Esophagus muscularis mucosa (tissue), 4 donors: ENCODE measurements at regions not wholly inside any gene's neighbourhood (a gene's known extent, or its start where the extent isn't known, plus 50 kb on each side); places are given as distances from the start of the nearest gene placed in this dataset.
"Not testable (repeated sequence)": the region's sequence is repeated elsewhere in the genome, so short reads cannot be mapped to it uniquely, and the experiment has no call there.

ENCODE experiments used
- DNase-seq: peaks from one replicate; pipeline ENCODE4 v3.0.0-alpha.2; 2017; ENCODE audit errors: extremely low spot score
- H3K27ac ChIP-seq, 4 donors: fragments of 200-600 bp; sonication (generic); replicated peaks in 1 of 4; 1 replicate in 3 of 4; 2 replicates in 1 of 4; pipeline ENCODE4 v1.5.1; 2016 to 2019; ENCODE audit warnings: mild to moderate bottlenecking in 1 of 4
- H3K27me3 ChIP-seq, 4 donors: fragments of 200-600 bp; sonication (generic); one replicate each; pipeline versions ENCODE4 v1.5.1 to v1.6.0; 2016 to 2019
- H3K36me3 ChIP-seq, 4 donors: fragments of 200-600 bp; sonication (generic); one replicate each; pipeline ENCODE4 v1.5.1; 2016 to 2019
- H3K4me1 ChIP-seq, 4 donors: fragments of 200-600 bp; sonication (generic); one replicate each; pipeline ENCODE4 v1.5.1; 2016 to 2019
- H3K4me3 ChIP-seq, 4 donors: fragments of 200-600 bp; sonication (generic); 1 replicate in 2 of 4; 2 replicates in 2 of 4; pipeline ENCODE4 v1.5.1; 2016 to 2019; ENCODE audit warnings: mild to moderate bottlenecking in 4 of 4, moderate library complexity in 1 of 4
- H3K9me3 ChIP-seq, 4 donors: fragments of 200-600 bp; sonication (generic); 1 replicate in 3 of 4; 2 replicates in 1 of 4; pipeline ENCODE4 v1.5.1; 2016 to 2019
- EP300 ChIP-seq: sonication (generic); formaldehyde crosslinking; IDR thresholded peaks from one replicate; pipeline ENCODE4 v1.6.1; 2017; ENCODE audit warnings: antibody characterized with exemption
- POLR2A ChIP-seq: fragments of 450-650 bp; IDR thresholded peaks from one replicate; pipeline ENCODE4 v1.6.1; 2017; ENCODE audit warnings: antibody characterized with exemption, moderate library complexity, mild to moderate bottlenecking, low read depth
- POLR2AphosphoS5 ChIP-seq, 2 donors: sonication (generic); formaldehyde crosslinking; IDR thresholded peaks; one replicate each; pipeline ENCODE4 v1.6.1; 2017; ENCODE audit warnings: antibody characterized with exemption in 2 of 2
- WGBS: methylation state at CpG from one replicate; pipeline ENCODE4 v1.1.5; 2018; 5-methylcytosine and 5-hydroxymethylcytosine counted together
- intact Hi-C: fragments of 100-400 bp; cut with DNase I; formaldehyde crosslinking; loops from one replicate; pipeline ENCODE4 v1.15.1; 2023
- TF ChIP-seq, protein P1 (sequence below), 3 experiments: fragments of 200-600 bp in 2 of 3; fragments of 450-650 bp in 1 of 3; sonication (generic) in 2 of 3; IDR thresholded peaks; one replicate each; pipeline ENCODE4 v1.5.1; 2017 to 2019; ENCODE audit warnings: antibody characterized with exemption in 3 of 3, mild to moderate bottlenecking in 2 of 3, moderate library complexity in 1 of 3

DNA sequence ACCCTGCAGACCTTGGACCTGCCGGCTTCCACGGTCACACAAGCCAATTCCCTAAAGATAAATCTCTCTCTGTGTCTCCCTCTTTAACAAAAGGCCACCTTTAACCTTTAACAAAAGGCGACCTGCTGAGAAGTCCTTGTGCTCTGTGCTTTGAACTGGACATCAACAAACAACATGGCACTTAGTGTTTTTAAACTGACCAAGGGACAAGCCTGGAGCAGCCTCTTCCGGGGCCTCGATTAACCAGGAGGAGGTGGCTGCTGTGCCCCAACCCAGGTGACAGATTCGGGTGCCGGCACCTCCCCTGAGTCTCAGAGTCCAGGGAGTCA is 135.3 kb downstream of the RTP5 start:
- Histone ChIP-seq H3K4me3 (no peak overlapping the region), H3K4me1 (no peaks in the 10 kb centered on the region), H3K27ac (no peak overlapping the region), H3K27me3 (no peaks in the 10 kb centered on the region), H3K9me3 (no peaks in the 10 kb centered on the region), H3K36me3 (no peaks in the 10 kb centered on the region)
- TF ChIP-seq POLR2AphosphoS5 (IDR thresholded peaks at IDR 0.05) (no peak), EP300 (no peak), POLR2A (no peak)
- TF ChIP-seq, protein P1, sequence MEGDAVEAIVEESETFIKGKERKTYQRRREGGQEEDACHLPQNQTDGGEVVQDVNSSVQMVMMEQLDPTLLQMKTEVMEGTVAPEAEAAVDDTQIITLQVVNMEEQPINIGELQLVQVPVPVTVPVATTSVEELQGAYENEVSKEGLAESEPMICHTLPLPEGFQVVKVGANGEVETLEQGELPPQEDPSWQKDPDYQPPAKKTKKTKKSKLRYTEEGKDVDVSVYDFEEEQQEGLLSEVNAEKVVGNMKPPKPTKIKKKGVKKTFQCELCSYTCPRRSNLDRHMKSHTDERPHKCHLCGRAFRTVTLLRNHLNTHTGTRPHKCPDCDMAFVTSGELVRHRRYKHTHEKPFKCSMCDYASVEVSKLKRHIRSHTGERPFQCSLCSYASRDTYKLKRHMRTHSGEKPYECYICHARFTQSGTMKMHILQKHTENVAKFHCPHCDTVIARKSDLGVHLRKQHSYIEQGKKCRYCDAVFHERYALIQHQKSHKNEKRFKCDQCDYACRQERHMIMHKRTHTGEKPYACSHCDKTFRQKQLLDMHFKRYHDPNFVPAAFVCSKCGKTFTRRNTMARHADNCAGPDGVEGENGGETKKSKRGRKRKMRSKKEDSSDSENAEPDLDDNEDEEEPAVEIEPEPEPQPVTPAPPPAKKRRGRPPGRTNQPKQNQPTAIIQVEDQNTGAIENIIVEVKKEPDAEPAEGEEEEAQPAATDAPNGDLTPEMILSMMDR (IDR thresholded peaks at IDR 0.05), result no peak
- 87% methylated on average over 7 of the region's 7 CpGs for WGBS
- intact Hi-C loops, result no loop called here
- no peak for DNase-seq

DNA sequence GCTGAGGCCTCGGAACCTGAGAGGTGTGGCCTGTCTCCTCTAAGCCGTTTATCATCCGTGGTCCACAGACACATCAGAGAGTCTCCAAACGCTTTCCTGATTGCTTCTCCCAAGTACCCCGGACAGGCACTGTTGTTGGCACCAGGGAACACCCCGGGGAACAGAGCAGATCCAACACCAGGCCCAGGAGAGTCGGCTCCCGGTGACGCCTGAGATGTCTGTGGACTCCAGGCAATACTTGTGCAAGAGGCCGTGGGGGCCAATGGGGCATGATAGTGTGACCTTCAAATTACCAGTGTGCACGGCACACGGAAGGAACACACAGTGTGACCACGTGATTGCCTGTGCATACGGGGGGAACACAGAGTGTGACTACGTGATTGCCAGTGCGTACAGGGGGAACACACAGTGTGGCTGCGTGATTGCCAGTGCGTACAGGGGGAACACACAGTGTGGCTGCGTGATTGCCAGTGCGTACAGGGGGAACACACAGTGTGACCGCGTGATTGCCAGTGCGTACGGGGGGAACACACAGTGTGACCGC is 136.6 kb downstream of the RTP5 start:
- H3K27ac ChIP-seq, H3K36me3 ChIP-seq, intact Hi-C loops, H3K9me3 ChIP-seq, DNase-seq, H3K4me3 ChIP-seq, H3K4me1 ChIP-seq, H3K27me3 ChIP-seq: not testable (repeated sequence)
- 89% methylated on average over 20 of the region's 25 CpGs for WGBS

DNA sequence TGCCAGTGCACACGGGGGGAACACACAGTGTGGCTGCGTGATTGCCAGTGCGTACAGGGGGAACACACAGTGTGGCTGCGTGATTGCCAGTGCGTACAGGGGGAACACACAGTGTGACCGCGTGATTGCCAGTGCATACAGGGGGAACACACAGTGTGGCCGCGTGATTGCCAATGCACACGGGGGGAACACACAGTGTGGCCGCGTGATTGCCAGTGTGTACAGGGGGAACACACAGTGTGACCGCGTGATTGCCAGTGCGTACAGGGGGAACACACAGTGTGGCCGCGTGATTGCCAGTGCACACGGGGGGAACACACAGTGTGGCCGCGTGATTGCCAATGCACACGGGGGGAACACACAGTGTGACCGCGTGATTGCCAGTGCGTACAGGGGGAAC is 139.4 kb downstream of the RTP5 start:
- H3K9me3 ChIP-seq, H3K27ac ChIP-seq, H3K36me3 ChIP-seq, H3K27me3 ChIP-seq, DNase-seq, H3K4me3 ChIP-seq, H3K4me1 ChIP-seq, intact Hi-C loops: not testable (repeated sequence)
- no CpG with 5 or more reads among the region's 24 CpGs for WGBS

DNA sequence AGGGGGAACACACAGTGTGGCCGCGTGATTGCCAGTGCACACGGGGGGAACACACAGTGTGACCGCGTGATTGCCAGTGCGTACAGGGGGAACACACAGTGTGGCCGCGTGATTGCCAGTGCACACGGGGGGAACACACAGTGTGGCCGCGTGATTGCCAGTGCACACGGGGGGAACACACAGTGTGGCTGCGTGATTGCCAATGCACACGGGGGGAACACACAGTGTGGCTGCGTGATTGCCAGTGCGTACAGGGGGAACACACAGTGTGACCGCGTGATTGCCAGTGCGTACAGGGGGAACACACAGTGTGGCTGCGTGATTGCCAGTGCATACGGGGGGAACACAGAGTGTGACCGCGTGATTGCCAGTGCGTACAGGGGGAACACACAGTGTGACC is 140.3 kb downstream of the RTP5 start:
- intact Hi-C loops, H3K4me1 ChIP-seq, H3K27me3 ChIP-seq, H3K27ac ChIP-seq, H3K36me3 ChIP-seq, H3K9me3 ChIP-seq, DNase-seq, H3K4me3 ChIP-seq: not testable (repeated sequence)
- 74% methylated on average over 20 of the region's 24 CpGs for WGBS

DNA sequence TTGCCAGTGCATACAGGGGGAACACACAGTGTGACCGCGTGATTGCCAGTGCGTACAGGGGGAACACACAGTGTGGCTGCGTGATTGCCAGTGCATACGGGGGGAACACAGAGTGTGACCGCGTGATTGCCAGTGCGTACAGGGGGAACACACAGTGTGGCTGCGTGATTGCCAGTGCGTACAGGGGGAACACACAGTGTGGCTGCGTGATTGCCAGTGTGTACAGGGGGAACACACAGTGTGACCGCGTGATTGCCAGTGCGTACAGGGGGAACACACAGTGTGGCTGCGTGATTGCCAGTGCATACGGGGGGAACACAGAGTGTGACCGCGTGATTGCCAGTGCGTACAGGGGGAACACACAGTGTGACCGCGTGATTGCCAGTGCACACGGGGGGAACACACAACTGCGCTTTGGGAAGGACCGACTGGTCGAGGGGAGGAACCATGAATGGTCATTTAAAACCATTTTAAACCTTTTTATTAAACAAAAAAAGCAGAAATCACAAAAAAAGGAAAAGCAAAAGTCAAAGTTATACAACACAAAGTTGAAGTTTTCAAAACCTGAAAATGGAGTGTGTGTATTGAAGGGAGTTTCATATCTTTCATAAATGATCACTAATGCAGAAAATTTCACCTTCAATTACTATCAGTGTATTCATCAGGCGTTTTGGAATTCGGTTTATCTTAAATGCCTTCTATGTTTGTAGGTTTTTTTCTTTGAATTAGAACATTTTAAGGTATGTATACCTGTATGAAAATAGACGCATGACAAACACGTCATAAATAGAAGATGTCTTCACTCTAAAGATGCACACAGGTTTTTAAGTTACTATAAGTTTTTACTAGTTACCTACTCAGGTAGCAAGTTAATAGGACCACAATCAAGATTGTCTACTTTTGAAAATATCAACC is 141.0 kb downstream of the RTP5 start:
- H3K27ac ChIP-seq, H3K9me3 ChIP-seq, H3K4me1 ChIP-seq, intact Hi-C loops, DNase-seq, H3K4me3 ChIP-seq, H3K36me3 ChIP-seq: not testable (repeated sequence)
- WGBS, result 86% methylated on average over 23 of the region's 29 CpGs
- H3K27me3 ChIP-seq, result peaks cover 0 to 11% (median 0%) of the 10 kb centered on the region in 4 donors

DNA sequence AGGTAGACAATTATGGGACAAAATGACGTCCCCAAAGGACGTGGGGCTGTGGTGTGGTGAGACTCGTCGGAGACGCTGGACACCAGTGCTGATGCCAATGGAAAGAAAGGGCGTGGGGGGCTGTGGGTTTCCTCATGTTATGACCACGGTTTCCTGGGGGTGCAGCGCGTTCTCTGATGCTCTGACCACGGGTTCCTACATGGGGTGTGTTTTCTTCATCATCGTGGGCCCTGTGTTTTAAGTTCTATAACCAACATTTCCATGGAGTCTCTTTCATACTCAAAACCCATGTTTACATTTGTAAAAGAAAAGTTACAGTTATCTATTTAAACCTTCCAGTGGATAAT is 141.6 kb downstream of the RTP5 start:
- TF ChIP-seq, protein P1 (IDR thresholded peaks at IDR 0.05), result no peak
- TF ChIP-seq POLR2AphosphoS5 (IDR thresholded peaks at IDR 0.05) (no peak), EP300 (no peak), POLR2A (no peak)
- DNase-seq, result no peak
- H3K4me1 ChIP-seq, result no peaks in the 10 kb centered on the region
- intact Hi-C loops, result no loop called here
- H3K9me3 ChIP-seq, result no peaks in the 10 kb centered on the region
- H3K36me3 ChIP-seq, result no peaks in the 10 kb centered on the region
- no peak overlapping the region for H3K4me3 ChIP-seq
- 64% methylated on average over 9 of the region's 11 CpGs for WGBS
- no peak overlapping the region for H3K27ac ChIP-seq
- peaks cover 0 to 17% (median 0%) of the 10 kb centered on the region in 4 donors for H3K27me3 ChIP-seq

DNA sequence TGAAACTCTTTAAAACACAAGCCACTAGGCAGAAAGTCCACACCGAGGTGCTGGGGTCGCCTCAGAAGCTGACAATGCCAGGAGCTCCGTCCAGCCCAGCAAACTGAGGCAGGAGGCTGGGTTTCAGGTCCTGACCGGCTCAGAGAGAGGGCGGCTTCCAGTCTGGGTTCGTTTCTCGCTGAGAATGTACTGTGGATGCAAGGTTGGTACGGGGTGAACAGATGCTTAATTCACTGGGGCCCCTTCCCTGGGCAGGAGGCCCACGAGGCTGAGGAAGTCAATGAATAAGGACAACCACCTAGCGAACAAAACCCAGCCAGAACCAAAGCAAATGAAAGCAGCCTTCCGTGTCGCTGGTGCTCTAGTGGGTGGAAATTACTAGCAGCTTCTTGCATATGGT is 142.0 kb downstream of the RTP5 start:
- no peak for DNase-seq
- intact Hi-C loops, result no loop called here
- Histone ChIP-seq H3K4me3 (no peak overlapping the region), H3K4me1 (no peaks in the 10 kb centered on the region), H3K9me3 (no peaks in the 10 kb centered on the region), H3K27me3 (peaks cover 0 to 18% (median 0%) of the 10 kb centered on the region in 4 donors), H3K27ac (no peak overlapping the region), H3K36me3 (no peaks in the 10 kb centered on the region)
- WGBS, result 72% methylated on average over 12 of the region's 12 CpGs
- no peak for TF ChIP-seq POLR2A
- TF ChIP-seq, protein P1 (IDR thresholded peaks at IDR 0.05), result no peak
- no peak for TF ChIP-seq EP300
- TF ChIP-seq POLR2AphosphoS5 (IDR thresholded peaks at IDR 0.05), result no peak
